ENCODE measurements at regions not wholly inside any gene's neighbourhood (a gene's known extent, or its start where the extent isn't known, plus 50 kb on each side); places are given as distances from the start of the nearest gene placed in this dataset.

DNA sequence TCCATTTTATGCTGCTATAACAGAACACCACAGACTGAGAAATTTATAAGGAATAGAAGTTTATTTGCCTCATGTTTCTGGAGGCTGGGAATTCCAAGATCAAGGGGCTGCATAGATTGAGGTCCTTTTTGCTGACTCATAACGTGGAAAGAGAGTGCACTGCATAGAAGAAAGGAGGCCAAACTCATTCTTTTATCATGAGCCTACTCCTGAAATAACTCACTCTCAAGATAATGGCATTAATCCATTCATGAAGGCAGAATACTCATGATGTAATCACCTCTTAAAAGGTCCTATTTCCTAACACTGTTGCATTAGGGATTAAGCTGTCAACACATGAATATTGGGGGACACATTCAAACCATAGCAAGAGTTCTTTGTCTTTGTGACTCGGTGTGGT lies 60.0 kb upstream of the FBXO33 start:
- Histone ChIP-seq H3K27me3 (no peaks in the 10 kb centered on the region), H3K4me1 (peaks cover 0 to 19% (median 0%) of the 10 kb centered on the region in 4 donors), H3K36me3 (no peaks in the 10 kb centered on the region), H3K4me3 (no peak overlapping the region), H3K9me3 (peaks cover 0 to 4% (median 0%) of the 10 kb centered on the region in 4 donors), H3K27ac (peak overlapping the region in 1 of 4 donors; percentile 50)
- TF ChIP-seq EP300 (IDR thresholded peaks at IDR 0.05), result no peak
- no peak for DNase-seq (ENCODE audit: low spot score in 2 of 2)
- WGBS, 2 donors, result 57 to 68% methylated on average over 2 of the region's 2 CpGs

- no peak for DNase-seq (ENCODE audit: low spot score in 2 of 2)
- TF ChIP-seq POLR2A (IDR thresholded peaks at IDR 0.05) (no peak), CTCF (IDR thresholded peaks at IDR 0.05) (peak; percentile 28 to 60 (median 45))
- Histone ChIP-seq H3K36me3 (no peaks in the 10 kb centered on the region), H3K4me3 (no peak overlapping the region), H3K9me3 (no peaks in the 10 kb centered on the region), H3K4me1 (peaks cover 0 to 19% (median 0%) of the 10 kb centered on the region in 4 donors), H3K27ac (peak overlapping the region in 3 of 4 donors; percentile 5 to 50 (median 47)), H3K27me3 (no peaks in the 10 kb centered on the region)
- WGBS, 2 donors, result 0 to 2% methylated on average over 3 of the region's 3 CpGs
These were observed 58.9 kb upstream of the FBXO33 start for GRCh38 chr14:39491134-39491571.

- no peaks in the 10 kb centered on the region for H3K9me3 ChIP-seq
These were observed 56.4 kb upstream of the FBXO33 start for GRCh38 chr14:39488600-39488999.

DNA sequence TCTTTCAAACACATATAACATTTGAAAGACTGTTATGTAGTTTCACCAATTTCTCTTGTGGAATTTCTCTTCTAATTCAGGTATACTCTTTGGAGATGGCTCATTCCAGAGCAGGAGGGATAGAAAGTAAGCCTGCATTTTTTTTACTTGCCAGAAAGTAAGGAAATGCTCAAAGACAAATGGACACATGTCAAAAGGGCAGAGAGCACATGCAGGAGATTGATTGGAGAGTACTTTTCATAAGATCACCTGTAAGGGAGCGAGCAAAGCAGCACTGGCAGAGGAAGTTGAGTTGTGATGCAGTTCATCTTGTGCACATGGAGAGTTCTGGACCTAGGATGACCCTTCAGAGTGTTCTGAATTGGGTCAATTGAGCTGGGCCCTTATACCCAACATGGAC lies 51.4 kb upstream of the FBXO33 start:
- Histone ChIP-seq H3K27ac (no peak overlapping the region), H3K27me3 (no peaks in the 10 kb centered on the region), H3K4me1 (no peaks in the 10 kb centered on the region), H3K9me3 (no peaks in the 10 kb centered on the region), H3K4me3 (no peak overlapping the region), H3K36me3 (no peaks in the 10 kb centered on the region)
- WGBS, 2 donors, result 93 to 100% methylated on average over 1 of the region's 1 CpG
- DNase-seq (ENCODE audit: low spot score in 2 of 2), result no peak
- TF ChIP-seq POLR2A (IDR thresholded peaks at IDR 0.05) (no peak), CTCF (IDR thresholded peaks at IDR 0.05) (no peak), EP300 (IDR thresholded peaks at IDR 0.05) (no peak)

More at GRCh38 chr14:39488600-39488999, 56.4 kb upstream of the FBXO33 start:
- no peaks in the 10 kb centered on the region for H3K36me3 ChIP-seq
- WGBS, 2 donors, result 25 to 46% methylated on average over 1 of the region's 1 CpG
- H3K4me1 ChIP-seq, result peaks cover 0 to 19% (median 0%) of the 10 kb centered on the region in 4 donors
- H3K27me3 ChIP-seq, result no peaks in the 10 kb centered on the region
- TF ChIP-seq POLR2A (IDR thresholded peaks at IDR 0.05), result no peak
- TF ChIP-seq CTCF (IDR thresholded peaks at IDR 0.05), result no peak
- no peak for TF ChIP-seq EP300 (IDR thresholded peaks at IDR 0.05)
- no peak overlapping the region for H3K4me3 ChIP-seq
- DNase-seq (ENCODE audit: low spot score in 2 of 2), result no peak
- H3K27ac ChIP-seq, result no peak overlapping the region
